ENCODE measurements at regions not wholly inside any gene's neighbourhood (a gene's known extent, or its start where the extent isn't known, plus 50 kb on each side); places are given as distances from the start of the nearest gene placed in this dataset.

- H3K9me3 ChIP-seq: no peaks in the 10 kb centered on the region
- H3K27me3 ChIP-seq: no peaks in the 10 kb centered on the region
- intact Hi-C loops (cut with DNase I): no loop called here
- no peak overlapping the region for H3K4me3 ChIP-seq
- DNase-seq (ENCODE audit: extremely low spot score in 2 of 2): no peak
- no peaks in the 10 kb centered on the region for H3K4me1 ChIP-seq
- no peak overlapping the region for H3K27ac ChIP-seq
- no peaks in the 10 kb centered on the region for H3K36me3 ChIP-seq
- TF ChIP-seq CTCF (IDR thresholded peaks at IDR 0.05) (no peak), POLR2A (IDR thresholded peaks at IDR 0.05) (no peak), POLR2AphosphoS5 (IDR thresholded peaks at IDR 0.05; ENCODE audit: insufficient read depth in 1 of 2, low read depth in 1 of 2) (no peak)
Observed at GRCh38 chr5:89156226-89156625, 273.2 kb upstream of the MEF2C start.

DNA sequence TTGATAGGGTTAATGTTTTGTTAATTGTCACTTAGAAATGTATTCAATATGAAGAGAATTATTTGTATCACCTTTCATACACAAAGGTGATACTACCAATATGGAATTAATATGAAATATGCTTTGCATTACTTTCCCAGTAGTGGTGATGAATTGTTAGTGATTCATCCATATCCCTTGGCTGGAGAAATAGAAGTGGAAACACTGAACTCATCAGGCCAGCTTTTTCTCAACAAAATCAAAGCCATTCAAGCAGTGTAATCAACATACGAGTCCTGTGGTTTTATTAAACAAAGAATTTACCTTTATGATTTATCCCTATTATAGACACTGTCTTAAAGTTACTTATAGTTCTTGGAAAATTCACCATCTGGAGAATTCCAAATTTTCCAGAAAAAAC, 264.0 kb upstream of the MEF2C start:
- no peak for TF ChIP-seq POLR2A (IDR thresholded peaks at IDR 0.05)
- TF ChIP-seq POLR2AphosphoS5 (IDR thresholded peaks at IDR 0.05; ENCODE audit: insufficient read depth in 1 of 2, low read depth in 1 of 2): no peak
- TF ChIP-seq CTCF (IDR thresholded peaks at IDR 0.05): no peak
- H3K36me3 ChIP-seq: no peaks in the 10 kb centered on the region
- H3K4me3 ChIP-seq: no peak overlapping the region
- no peaks in the 10 kb centered on the region for H3K4me1 ChIP-seq
- H3K27ac ChIP-seq: no peak overlapping the region
- intact Hi-C loops (cut with DNase I): no loop called here
- no peak for DNase-seq (ENCODE audit: extremely low spot score in 2 of 2)
- no peaks in the 10 kb centered on the region for H3K27me3 ChIP-seq
- H3K9me3 ChIP-seq: no peaks in the 10 kb centered on the region

DNA sequence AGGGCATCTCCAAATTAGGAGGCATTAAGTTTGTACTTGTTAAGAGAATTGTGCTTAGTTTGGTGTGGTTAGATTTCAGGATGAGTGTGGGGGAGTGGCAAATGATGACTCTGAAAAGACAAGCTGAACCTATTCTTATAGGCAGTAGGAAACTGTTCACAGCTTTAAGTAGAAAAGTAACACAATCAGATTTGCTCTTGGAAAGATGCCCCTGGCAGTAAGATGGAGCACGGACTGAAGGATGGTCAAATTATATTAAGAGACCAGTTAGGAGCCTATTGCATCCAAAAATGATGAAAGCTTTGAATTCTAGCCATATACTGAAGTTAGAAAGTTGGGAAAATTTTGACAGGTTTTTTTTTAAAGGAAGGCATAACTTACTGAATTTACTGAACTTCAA, 254.2 kb upstream of the MEF2C start:
- intact Hi-C loops (cut with DNase I): no loop called here
- TF ChIP-seq POLR2AphosphoS5 (IDR thresholded peaks at IDR 0.05; ENCODE audit: insufficient read depth in 1 of 2, low read depth in 1 of 2): no peak
- no peak for TF ChIP-seq POLR2A (IDR thresholded peaks at IDR 0.05)
- no peak for TF ChIP-seq CTCF (IDR thresholded peaks at IDR 0.05)
- H3K27ac ChIP-seq: no peak overlapping the region
- H3K36me3 ChIP-seq: no peaks in the 10 kb centered on the region
- no peak for DNase-seq (ENCODE audit: extremely low spot score in 2 of 2)
- H3K4me1 ChIP-seq: no peaks in the 10 kb centered on the region
- no peaks in the 10 kb centered on the region for H3K27me3 ChIP-seq
- no peak overlapping the region for H3K4me3 ChIP-seq
- no peaks in the 10 kb centered on the region for H3K9me3 ChIP-seq

DNA sequence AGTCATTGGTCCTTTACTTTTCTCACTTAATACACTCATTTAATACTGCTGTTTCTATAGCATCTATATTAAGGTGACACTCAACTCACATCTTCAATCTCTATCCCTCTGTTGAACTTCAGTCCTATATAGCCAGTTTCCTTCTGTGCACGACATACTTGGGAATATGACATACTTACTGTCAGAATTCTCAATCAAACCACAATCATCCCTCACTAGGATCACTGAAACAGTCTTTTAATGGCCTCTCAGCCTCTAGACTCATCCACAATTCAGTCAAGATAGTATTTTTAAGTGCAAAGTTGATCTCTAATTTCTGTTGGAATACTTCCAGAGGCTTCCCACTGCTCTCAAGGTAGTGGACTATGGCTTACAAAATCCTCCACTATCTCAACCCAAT, 251.0 kb upstream of the MEF2C start:
- intact Hi-C loops (cut with DNase I): no loop called here
- H3K36me3 ChIP-seq: no peaks in the 10 kb centered on the region
- DNase-seq (ENCODE audit: extremely low spot score in 2 of 2): no peak
- no peaks in the 10 kb centered on the region for H3K4me1 ChIP-seq
- TF ChIP-seq POLR2AphosphoS5 (IDR thresholded peaks at IDR 0.05; ENCODE audit: insufficient read depth in 1 of 2, low read depth in 1 of 2) (no peak), POLR2A (IDR thresholded peaks at IDR 0.05) (no peak), CTCF (IDR thresholded peaks at IDR 0.05) (no peak)
- H3K27me3 ChIP-seq: no peaks in the 10 kb centered on the region
- no peaks in the 10 kb centered on the region for H3K9me3 ChIP-seq
- no peak overlapping the region for H3K27ac ChIP-seq
- no peak overlapping the region for H3K4me3 ChIP-seq

- Histone ChIP-seq H3K4me1 (no peaks in the 10 kb centered on the region), H3K9me3 (no peaks in the 10 kb centered on the region), H3K36me3 (no peaks in the 10 kb centered on the region), H3K27ac (no peak overlapping the region), H3K27me3 (no peaks in the 10 kb centered on the region), H3K4me3 (no peak overlapping the region)
- TF ChIP-seq POLR2AphosphoS5 (IDR thresholded peaks at IDR 0.05; ENCODE audit: insufficient read depth in 1 of 2, low read depth in 1 of 2) (no peak), POLR2A (IDR thresholded peaks at IDR 0.05) (no peak), CTCF (IDR thresholded peaks at IDR 0.05) (no peak)
- intact Hi-C loops (cut with DNase I): no loop called here
- no peak for DNase-seq (ENCODE audit: extremely low spot score in 2 of 2)
Observed at GRCh38 chr5:89133129-89133528, 250.1 kb upstream of the MEF2C start.
